GM23248 (cell line): ENCODE measurements at regions not wholly inside any gene's neighbourhood (a gene's known extent, or its start where the extent isn't known, plus 50 kb on each side); places are given as distances from the start of the nearest gene placed in this dataset.

Experiments used
- EZH2 ChIP-seq: fragments of 200-600 bp; sonication (generic); IDR thresholded peaks from 2 replicates; pipeline ENCODE4 v1.6.1; 2018; ENCODE audit warnings: antibody characterized with exemption, mild to moderate bottlenecking; ENCODE audit not compliant: insufficient read depth, poor library complexity, severe bottlenecking
- EZH2phosphoT487 ChIP-seq: fragments of 200-600 bp; sonication (generic); IDR thresholded peaks from 2 replicates; pipeline ENCODE4 v1.6.1; 2018; ENCODE audit warnings: antibody characterized with exemption, moderate library complexity, mild to moderate bottlenecking, low read depth; ENCODE audit not compliant: insufficient read depth

DNA sequence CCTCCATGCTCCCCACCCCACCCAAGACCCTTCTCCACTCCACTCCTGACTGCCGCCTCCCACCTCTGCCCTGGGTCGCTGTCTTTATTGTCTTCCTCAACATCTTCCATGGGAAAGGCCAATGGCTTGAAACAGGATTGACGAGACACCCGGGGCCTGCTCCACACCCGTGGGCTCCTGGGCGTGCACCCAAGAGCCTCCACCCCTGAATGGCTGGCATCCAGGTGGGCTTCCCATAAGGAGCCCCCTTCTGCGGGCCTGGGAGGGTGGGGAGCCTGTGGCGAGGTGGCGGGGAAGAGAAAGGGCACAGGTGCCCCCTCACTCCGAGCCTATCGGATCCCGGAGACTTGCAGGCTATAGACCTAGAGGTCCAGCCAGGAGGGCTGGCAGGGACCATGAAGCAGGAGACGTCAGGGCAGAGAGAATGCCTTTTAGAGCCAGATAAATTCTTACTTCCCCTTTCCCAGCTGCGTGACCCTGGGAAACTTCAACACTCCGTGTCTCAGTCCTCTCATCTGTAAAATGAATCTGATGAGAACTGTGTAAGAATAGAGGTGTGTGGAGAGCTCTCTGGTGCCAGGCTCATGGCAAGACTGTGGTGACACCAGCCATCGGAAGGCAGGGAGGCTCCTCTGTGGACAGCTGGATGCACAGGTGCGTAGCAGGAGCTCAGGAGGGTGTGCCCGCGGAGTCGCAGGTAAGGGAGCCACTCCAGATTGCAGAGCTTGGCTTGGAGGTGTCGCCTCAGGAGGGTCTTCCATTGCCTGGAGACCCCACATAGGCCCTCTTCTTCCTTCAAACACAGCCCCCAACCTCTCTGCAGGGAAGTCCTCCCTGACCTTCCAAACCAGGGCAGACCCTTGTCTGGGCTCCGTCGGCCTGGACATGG is 53.9 kb downstream of the SMIM38 start:
- TF ChIP-seq EZH2: no peak
- TF ChIP-seq EZH2phosphoT487: no peak
